ENCODE measurements at regions not wholly inside any gene's neighbourhood (a gene's known extent, or its start where the extent isn't known, plus 50 kb on each side); places are given as distances from the start of the nearest gene placed in this dataset.

DNA sequence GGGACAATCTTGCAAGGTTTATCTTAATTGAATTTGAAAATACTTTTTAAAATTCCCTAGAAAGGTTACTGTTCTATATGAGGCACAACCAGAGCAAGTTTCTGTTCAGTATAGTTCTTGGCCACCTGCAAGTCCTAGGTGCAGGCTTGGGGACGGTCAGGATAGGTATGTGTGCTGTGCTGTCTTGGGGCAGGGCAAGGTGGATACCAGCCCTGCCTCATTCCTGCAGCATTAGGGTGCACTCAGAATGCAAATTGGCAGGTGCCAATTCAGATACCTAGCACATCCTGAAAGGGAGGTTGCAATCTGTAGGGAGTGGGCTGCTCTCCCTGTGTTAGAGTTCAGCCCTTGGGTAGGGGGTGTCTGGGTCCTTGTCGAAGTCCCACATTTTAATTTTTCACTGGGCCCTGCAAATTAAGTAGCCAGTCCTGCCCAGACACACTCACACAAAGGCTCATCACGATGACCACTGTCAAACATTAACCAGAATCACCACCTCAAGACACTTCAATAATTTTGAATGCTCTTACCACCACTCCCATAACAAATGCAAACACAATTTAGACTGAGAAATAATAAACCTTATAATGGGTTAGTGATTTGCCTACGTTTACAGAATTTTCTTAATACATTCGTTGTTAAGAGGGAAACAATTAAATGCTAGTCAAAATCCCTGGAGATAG, 838.0 kb upstream of the NR2F2 start:
- no peak for DNase-seq (ENCODE audit: low read depth in 2 of 2)

DNA sequence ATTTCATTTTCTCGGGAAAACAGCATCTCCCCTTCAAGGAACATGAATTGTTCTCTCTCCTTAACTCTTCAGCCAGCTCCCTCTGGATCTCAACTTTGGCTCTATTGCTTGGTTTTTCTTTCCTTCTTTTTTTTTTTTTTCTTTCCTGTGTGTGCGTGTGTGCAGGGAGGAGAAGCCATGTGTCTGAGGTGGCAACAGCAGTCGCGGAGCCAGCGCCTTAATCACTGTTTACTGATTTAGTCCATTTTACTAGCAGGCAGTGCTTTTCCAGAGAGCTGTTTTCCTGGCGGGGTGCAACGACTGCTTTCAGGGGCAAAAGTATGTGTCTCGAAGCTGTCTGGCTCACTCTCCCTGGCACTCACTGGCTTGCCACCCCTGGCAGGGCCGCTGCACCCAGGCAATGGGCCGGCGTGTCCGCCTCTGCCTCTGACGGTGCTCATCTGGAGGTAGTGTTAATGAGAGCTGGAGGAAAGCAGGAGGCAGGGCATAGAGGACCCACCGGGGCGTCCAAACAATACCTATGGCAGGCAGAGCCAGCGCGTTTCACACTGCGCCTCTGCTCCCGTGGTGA, 835.4 kb upstream of the NR2F2 start:
- no peak for DNase-seq (ENCODE audit: low read depth in 2 of 2)

DNA sequence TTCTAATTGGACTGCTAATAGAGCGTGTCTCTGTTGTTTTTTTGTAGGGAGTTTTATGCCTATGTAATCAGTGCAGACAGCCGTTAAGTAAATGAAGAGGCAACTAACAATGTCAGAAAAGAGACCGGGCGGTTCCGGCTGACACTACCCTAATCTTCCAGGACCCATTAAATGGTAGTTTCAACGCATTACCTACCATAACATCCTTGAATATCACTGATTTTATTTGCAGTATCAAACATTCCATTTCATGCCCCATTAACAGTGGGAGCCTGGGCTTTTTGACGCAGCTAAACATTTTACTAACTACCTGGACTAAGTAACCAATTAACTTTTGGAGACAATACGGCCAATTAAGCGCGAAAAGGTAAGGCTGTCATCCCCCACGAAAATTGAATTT, 832.9 kb upstream of the NR2F2 start:
- DNase-seq (ENCODE audit: low read depth in 2 of 2) = no peak

DNA sequence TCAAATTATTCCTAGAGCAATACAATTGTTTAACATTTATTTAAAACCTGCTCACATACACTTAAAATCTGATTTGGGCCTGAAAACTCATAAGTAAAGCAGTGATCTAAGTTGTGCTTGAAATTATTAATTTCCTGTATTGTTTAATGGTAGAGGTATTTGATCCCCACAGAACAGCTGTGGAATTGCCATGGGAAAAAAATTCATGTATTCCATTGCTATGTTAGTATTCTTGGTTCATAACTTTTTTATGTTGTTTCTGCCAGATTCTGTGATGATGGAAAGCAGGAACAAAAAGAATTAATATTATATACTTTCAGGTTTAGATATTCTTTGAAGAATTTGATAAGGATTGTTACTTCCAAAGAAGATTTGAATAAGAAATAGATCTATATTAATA, 831.5 kb upstream of the NR2F2 start:
- no peak for DNase-seq (ENCODE audit: low read depth in 2 of 2)

DNA sequence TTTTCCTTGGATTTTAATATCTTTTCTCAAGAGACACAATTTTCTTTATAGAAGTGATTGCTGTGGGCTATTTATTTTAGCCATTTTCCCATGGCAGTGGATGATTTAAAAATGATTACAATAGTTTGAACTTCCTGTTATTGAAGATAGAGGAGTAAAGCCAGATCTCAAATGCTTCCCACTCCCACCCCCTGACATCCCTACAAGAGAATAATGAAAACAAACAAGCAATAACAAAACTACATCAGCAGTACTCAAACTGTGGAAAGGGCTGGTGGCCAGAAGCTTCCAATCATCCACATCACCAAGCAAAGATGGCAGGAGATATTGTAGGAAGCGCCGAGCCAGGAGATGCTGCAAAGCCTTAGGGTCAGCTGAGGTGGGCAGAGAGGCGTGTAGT, 831.1 kb upstream of the NR2F2 start:
- DNase-seq (ENCODE audit: low read depth in 2 of 2) = no peak

DNA sequence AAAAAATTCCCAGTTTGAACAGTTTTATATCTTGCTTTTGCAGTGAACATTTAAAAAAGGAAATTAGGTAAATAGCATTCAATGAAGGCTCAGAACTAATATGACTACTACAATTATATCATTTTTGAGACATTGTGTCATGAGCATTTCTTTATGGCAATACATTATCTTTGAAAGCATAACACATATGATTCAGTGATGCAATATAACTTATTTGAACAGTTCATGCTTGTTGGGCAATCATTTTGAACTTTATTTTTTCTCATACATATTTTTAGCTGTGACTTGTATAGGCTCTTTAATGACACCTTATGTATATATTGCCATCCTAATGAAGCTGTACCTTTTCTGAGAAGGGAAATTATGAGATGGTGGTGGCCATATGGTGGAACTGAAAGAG, 828.6 kb upstream of the NR2F2 start:
- no peak for DNase-seq (ENCODE audit: low read depth in 2 of 2)

DNA sequence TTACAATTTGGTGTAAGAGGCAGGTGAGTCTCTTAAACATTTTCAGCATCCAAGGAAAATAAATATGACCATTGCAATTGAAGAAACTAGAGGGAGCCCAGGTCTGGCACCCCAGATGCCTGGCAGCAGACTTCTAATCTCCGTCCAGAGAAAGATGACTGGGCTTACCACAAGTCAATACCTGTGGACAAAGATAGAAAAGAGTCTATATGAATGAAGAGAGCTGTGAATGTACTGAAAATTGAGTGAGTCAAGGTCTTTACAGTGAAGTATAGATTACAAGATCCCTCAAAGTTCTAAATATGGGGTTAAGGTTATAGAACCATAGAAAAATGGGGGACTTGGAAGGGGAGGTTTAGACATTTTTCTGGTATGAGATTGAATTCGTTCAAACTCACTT, 827.4 kb upstream of the NR2F2 start:
- no peak for DNase-seq (ENCODE audit: low read depth in 2 of 2)

DNA sequence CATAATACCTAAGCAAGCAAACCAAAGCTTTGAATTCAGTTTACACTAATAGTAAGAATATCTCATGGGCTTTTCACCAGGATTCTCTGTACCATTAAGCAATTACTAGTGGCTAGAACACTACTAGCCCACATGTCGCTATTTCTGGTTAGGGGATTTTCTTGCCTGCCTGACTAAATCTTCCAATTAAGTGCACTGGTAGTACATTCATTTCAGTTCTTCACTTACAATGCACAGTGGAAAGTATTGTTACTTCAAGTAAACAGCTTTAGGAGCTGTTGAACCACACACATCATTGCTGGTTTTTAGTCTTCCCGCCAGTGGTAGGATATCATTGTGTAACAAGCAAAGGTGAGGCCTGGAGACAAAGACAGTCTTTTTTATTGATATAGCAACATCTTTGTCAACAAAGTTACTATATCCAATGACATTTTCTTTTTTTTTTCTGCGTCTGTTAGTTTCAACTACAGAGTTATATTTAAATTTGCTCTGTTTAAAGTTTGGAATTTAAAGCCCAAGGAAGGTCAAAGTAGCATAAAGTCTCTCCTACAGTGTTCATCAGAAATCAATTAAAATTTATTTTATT, 826.8 kb upstream of the NR2F2 start:
- no peak for DNase-seq (ENCODE audit: low read depth in 2 of 2)

DNA sequence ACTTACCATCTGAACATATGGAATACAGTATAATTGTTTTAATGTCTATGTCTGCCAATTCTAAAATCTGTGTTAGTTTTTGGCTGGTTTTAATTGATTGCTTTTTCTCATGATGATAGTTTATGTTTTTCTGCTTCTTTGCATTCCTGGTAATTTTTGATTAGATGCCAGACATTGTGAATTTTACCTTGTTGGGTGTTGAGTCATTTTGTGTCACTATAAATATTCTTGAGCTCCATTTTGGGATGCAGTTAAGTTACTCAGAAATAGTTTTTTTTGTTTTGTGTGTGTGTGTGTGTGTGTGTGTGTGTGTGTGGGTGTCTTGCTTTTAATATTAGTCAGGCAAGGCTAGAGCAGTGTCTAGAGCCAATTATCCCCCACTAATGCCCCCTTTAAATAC, 818.8 kb upstream of the NR2F2 start:
- DNase-seq (ENCODE audit: low read depth in 2 of 2) = no peak

DNA sequence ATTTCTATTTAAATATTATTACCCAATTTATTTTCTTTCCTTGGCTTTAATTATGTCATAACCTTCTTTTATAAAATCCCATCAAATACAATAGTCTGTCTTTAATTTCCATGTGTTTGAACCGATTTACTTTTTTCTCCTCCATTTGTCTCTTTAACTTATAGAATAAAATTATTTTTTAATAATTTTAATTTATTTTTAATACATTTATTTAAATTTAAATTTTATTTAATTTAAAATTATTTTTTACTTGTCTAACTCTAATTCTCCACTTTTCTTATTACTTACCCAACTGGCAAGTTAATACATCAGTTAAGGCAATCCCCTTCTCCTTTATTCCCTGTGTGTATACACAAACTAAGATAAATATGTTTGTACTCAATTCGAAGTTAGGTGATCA, 817.6 kb upstream of the NR2F2 start:
- no peak for DNase-seq (ENCODE audit: low read depth in 2 of 2)

DNA sequence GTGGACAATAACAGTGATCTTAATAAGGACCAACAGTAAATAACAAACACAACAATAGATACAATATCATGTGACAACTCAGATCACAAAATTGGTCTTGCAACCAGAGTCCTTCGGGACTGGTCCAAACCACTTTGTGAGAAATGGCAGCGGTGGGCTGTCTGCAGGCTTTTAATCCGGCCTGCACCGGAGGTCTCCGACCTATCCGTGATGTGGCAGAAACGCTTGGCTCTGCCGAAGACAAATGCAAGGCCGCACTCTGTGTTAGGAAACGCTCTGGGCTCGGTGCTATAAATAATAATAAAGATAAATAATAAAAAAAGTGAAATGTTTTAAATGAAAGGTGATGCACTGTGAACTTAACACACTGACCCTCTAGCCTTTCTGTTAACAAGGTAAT, 810.6 kb upstream of the NR2F2 start:
- no peak for DNase-seq (ENCODE audit: low read depth in 2 of 2)

DNA sequence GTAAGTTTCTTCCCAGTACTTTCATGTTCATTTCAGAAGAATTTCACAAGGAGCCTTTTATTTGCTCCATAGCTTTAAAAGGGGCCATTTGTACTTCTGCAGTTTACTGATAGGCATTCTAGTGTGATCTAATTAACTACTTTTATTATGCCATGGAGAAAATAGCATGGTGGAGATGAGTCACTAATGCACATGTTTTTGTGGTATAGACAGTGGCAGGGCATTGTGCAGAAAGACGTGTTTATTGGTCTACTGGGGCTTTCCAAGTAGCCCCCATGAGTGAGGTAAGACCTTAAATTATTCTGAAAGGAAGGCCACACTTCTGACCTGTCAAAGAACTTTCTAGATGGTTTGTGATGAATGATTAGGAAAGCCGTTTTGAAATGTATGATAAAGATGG, 810.0 kb upstream of the NR2F2 start:
- DNase-seq (ENCODE audit: low read depth in 2 of 2) = no peak

DNA sequence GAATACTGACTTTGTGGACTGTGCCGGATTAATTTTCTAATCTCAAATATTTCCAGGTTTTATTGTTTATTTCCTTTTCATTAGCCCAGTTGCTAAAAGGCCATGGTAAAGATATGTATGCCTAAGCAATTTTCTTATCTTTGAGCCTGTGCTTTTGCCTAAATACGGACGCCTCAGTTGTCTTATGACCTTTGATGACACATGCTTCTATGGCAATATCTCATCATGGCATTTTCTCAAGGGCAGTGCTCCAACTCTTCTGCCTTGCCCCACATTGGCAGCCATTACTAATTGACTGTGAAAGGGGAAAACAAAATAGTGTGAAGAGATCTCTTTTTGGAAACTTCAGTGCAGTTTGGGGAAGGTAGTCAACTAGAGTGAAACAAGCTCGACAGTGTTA, 809.6 kb upstream of the NR2F2 start:
- no peak for DNase-seq (ENCODE audit: low read depth in 2 of 2)

DNA sequence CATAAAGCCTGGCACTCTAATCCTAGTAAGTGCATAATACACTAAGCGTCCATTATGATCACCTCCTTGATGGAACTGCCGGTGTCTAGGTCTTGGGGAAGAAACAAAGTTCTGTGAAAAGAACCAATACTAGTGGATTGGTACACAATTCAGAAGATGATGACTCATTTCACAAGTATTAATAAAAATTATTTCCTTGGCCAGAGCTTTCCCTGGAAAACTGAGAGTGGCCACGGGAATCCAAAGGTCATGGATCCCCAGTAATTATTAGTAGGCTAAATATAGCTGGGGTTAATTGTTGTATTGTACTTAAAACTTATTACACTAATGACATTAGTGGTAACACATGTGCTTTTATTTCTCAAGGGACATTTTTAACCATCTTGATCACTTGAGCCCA, 808.0 kb upstream of the NR2F2 start:
- no peak for DNase-seq (ENCODE audit: low read depth in 2 of 2)

DNA sequence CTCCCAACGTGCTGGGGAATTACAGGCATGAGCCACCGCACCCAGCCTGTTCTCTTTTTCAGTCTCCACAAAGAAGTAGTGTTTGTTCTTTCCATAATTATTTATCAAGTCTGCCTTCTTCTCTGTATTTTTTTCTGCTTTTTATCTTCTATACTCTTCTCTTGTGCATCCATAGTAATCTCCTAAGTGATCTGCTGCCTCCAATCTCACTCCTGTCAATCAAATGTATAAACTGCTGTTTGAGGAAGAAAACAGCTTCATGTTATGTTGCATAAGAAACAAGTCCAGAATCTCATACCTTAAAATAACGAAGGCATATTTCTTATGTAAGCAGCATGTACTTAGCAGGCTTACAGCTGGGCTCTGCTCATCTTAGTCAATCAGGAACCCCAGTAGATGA, 801.6 kb upstream of the NR2F2 start:
- DNase-seq (ENCODE audit: low read depth in 2 of 2) = no peak

DNA sequence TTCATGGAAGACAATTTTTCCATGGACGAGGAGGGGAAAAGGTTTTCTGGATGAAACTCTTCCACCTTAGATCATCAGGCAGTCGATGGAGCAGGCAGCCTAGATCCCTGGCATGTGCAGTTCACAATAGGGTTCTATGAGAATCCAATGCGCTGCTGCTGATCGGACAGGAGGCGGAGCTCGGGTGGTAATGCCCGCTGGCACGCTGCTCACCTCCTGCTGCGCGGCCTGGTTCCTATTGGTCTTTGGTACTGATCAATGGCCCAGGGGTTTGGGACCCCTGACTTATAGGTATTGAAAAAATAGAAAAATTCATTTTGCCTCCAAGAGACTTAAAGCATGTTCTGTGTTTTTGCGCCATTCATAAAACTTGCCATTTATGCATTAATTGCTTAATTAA, 793.9 kb upstream of the NR2F2 start:
- DNase-seq (ENCODE audit: low read depth in 2 of 2) = no peak

DNA sequence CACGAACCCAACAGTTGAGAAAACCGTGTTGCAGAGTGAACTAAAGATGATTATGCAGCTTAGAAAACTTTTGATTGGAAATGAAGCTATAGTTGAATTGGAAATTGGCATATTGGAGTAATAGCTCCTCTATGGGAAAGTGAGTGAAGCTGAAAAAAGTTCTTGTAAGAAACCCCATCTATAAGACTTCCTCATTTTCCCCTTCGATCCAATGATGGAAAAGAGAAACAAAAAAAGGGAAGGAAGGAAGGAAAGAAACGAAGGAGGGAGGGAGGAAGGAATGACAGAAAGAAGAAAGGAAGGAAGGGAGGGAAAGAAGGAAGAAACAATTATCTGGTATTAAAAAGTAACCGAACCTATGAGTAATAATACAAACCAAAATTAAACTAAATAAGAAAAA, 791.8 kb upstream of the NR2F2 start:
- DNase-seq (ENCODE audit: low read depth in 2 of 2) = no peak

DNA sequence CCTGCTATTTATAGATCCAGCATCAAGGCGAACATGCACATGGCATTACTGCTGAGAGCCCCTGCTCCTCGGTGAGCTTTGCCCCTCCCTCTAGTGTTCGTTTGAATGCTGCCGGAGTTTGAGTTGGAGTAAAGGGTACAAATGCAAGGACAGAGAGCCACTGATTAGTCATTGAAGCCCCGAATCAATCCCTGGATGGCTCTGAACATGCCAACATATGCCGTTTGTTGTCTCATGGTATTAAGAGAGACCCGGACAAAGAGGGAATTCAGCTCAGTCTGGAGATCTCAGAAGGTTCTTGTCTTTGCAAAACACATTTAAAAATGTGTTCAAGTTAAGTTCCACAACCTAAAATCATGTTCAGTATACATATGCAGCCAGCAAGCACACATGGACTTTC, 789.2 kb upstream of the NR2F2 start:
- no peak for DNase-seq (ENCODE audit: low read depth in 2 of 2)

DNA sequence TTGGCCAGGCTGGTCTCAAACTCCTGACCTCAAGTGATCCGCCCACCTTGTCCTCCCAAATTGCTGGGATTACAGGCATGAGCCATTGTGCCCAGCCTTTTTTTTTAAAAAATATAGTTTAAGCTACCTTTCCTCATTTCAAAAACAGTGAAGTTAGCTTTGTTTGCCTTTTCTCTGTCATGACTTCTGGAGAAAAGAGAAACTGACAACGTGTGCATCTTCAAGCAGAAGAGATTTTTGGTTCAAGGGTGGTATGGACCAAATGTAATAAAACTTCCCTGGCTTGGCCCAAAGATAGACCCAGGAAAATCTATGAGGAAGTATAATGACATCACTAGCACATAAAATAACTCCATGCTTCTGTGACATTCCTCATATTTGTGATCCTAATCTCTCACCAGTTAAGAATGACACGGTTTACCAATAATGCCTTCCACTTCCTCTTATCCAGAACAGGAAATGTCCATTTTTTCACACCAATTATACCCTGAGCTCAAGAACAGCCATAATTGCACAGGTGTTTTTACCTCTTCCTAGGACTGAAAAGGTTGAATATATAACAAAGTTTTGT, 781.2 kb upstream of the NR2F2 start:
- no peak for DNase-seq (ENCODE audit: low read depth in 2 of 2)

DNA sequence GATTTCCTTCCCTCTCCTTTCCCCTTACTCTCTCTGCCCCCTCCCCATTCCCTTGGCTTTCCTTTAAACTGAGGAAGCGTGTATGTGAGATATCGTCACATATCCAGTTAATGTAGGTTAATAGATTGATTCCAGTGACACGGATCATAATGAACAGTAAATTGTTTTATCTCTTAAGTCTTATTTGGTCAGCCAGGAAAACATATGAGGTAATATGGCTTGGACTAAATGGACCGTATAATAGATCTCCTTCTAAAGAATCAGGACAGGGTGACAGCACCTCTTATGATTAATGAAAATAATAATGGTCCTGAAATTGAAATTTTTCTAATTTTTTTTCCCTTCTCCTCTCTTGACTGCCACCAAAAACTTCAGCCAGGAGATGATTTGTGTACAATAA, 779.8 kb upstream of the NR2F2 start:
- no peak for DNase-seq (ENCODE audit: low read depth in 2 of 2)

DNA sequence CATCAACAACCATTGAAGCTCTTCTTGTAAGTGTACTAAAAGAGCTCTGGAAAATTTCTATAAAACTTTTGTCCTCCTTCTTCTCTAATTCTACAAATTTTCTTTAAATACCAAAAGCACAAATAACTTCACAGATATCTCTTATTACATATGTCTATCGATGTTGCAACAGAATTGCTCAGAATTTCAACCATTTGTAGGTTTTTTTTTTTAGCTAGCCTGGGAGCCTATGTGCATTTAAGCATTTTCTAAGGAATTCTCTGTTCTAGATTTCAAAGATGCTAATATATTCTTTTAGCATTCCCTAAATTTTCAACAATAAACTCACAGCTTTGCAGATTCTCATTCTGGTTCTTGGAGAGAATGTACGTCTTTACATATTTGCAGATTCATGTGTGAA, 774.3 kb upstream of the NR2F2 start:
- no peak for DNase-seq (ENCODE audit: low read depth in 2 of 2)

DNA sequence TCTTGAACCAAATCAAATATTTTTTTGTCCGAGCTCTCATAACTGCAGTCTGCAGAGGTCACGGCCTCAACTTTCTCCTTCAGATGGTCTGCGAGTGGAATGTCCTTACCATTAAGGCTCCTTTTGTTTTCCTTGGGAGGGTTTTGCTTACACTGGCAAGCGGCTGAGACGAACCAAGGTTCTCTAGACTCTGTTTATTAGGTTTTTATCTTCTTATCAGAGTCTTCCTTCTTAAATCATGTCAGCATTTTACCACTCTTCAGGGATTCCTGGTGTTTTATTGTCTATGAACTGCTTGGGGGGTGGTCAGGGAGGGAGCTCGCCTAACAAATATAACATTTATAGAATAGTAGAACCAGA, 773.7 kb upstream of the NR2F2 start:
- DNase-seq (ENCODE audit: low read depth in 2 of 2) = no peak

DNA sequence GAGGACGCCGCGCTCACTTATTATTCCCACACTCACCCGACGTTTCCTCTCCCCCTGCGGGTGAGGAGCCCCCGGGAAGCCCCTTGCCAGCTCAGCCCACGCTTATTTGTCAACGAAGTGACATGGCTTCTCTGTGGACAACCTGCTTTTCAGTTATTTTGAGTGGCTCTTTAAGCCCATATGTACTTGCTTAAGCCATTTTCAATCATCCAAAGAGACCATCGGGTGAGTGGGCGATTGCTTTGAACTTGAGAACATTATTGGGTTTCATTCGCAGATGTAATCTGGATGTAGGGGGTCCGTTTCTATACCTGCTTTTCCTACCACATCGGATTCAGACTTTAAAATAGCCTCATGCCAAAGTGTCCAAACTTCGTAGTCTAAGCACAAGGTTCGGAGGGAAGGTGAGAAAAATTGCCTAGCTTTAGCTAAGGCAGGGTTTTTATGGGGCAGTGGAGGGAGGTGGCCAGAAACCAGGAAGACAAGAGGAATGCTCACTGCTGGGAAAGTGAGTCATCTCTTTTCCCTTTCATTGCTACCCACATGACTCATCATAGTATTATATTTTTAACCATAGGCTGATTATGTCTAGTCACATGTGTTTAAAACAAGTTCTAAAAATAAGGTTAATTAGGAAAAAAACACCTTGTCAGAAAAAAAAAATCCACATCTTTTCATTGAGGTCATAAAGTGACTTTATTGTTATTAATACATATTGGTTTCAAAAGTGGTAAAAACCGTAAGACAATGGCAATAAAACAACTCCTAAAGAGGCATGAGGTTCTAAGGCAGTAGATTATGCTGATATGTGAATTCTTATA, 773.1 kb upstream of the NR2F2 start:
- DNase-seq (ENCODE audit: low read depth in 2 of 2) = no peak

Measured in stimulated activated CD4-positive, alpha-beta T cell treated with anti-CD3 and anti-CD28 coated beads, Interleukin-12 subunit alpha, Interleukin-12 subunit beta, amount 100 ng/mL, for 24 hours (primary cell).